MM.1S (cell line): ENCODE measurements at regions not wholly inside any gene's neighbourhood (a gene's known extent, or its start where the extent isn't known, plus 50 kb on each side); places are given as distances from the start of the nearest gene placed in this dataset.

Source experiments
- DNase-seq: peaks from one replicate; pipeline ENCODE4 v3.0.0-alpha.2; 2015
- H2AFZ ChIP-seq: fragments of 300-600 bp; sonication (generic); 2 replicates; pipeline ENCODE4 v1.6.0; 2016; ENCODE audit warnings: antibody characterized with exemption, low read length
- H3F3A ChIP-seq: fragments of 300-600 bp; sonication (generic); 2 replicates; pipeline ENCODE4 v1.6.1; 2016; ENCODE audit warnings: mild to moderate bottlenecking, antibody characterized with exemption, low read length, moderate library complexity, mixed read lengths; ENCODE audit not compliant: insufficient read depth
- H3K27ac ChIP-seq: fragments of 300-600 bp; sonication (generic); 2 replicates; pipeline ENCODE4 v1.5.1; 2016; ENCODE audit warnings: mild to moderate bottlenecking, low read length
- H3K27me3 ChIP-seq: fragments of 300-600 bp; sonication (generic); replicated peaks from 2 replicates; pipeline ENCODE4 v1.6.0; 2016; ENCODE audit warnings: low read length; ENCODE audit not compliant: insufficient read depth
- H3K36me3 ChIP-seq: fragments of 300-600 bp; sonication (generic); replicated peaks from 2 replicates; pipeline ENCODE4 v1.6.1; 2016; ENCODE audit warnings: mild to moderate bottlenecking, low read length, mixed read lengths; ENCODE audit not compliant: insufficient read depth
- H3K4me1 ChIP-seq: fragments of 300-600 bp; sonication (generic); 2 replicates; pipeline ENCODE4 v1.6.1; 2016; ENCODE audit warnings: low read length, mixed read lengths
- H3K4me2 ChIP-seq: fragments of 300-600 bp; sonication (generic); 2 replicates; pipeline ENCODE4 v1.6.0; 2016; ENCODE audit warnings: low read depth, low read length
- H3K4me3 ChIP-seq: fragments of 300-600 bp; sonication (generic); 2 replicates; pipeline ENCODE4 v1.5.1; 2016; ENCODE audit warnings: low read length, mixed read lengths
- H3K79me2 ChIP-seq: fragments of 300-600 bp; sonication (generic); 2 replicates; pipeline ENCODE4 v1.6.1; 2016; ENCODE audit warnings: mixed run types, low read length, mixed read lengths
- H3K9ac ChIP-seq: fragments of 300-600 bp; sonication (generic); 2 replicates; pipeline ENCODE4 v1.6.1; 2016; ENCODE audit warnings: low read length, mixed read lengths
- H3K9me2 ChIP-seq: fragments of 300-600 bp; sonication (generic); replicated peaks from 2 replicates; pipeline ENCODE4 v1.6.1; 2016; ENCODE audit warnings: mild to moderate bottlenecking, low read length, mixed read lengths; ENCODE audit not compliant: insufficient read depth
- H3K9me3 ChIP-seq: fragments of 300-600 bp; sonication (generic); replicated peaks from 2 replicates; pipeline ENCODE4 v1.6.1; 2016; ENCODE audit warnings: mild to moderate bottlenecking, low read length, mixed read lengths; ENCODE audit not compliant: insufficient read depth
- H4K20me1 ChIP-seq: fragments of 300-600 bp; sonication (generic); 2 replicates; pipeline ENCODE4 v1.6.1; 2016; ENCODE audit warnings: mild to moderate bottlenecking, low read length, moderate library complexity, mixed read lengths; ENCODE audit not compliant: insufficient read depth
- CTCF ChIP-seq: fragments of 300-600 bp; sonication (generic); IDR thresholded peaks from 2 replicates; pipeline ENCODE4 v1.5.1; 2016; ENCODE audit warnings: antibody characterized with exemption, low read length, mixed read lengths
- EZH2 ChIP-seq: fragments of 300-600 bp; sonication (generic); optimal IDR thresholded peaks from 2 replicates; pipeline ENCODE3; 2017; ENCODE audit warnings: low read depth, mild to moderate bottlenecking, antibody characterized with exemption, low read length, mixed read lengths
- EZH2phosphoT487 ChIP-seq: fragments of 300-600 bp; sonication (generic); IDR thresholded peaks from 2 replicates; pipeline ENCODE4 v1.6.1; 2018; ENCODE audit warnings: antibody characterized with exemption, low read length

- TF ChIP-seq EZH2phosphoT487 = no peak
- TF ChIP-seq CTCF = no peak
- TF ChIP-seq EZH2 = no peak
- Histone ChIP-seq H3K9me3 (no peaks in the 10 kb centered on the region), H3K9me2 (no peaks in the 10 kb centered on the region), H3K27me3 (no peaks in the 10 kb centered on the region), H3K4me1 (no peaks in the 10 kb centered on the region), H3K9ac (no peak overlapping the region), H2AFZ (no peak overlapping the region), H3K36me3 (no peaks in the 10 kb centered on the region), H3F3A (no peaks in the 10 kb centered on the region), H3K27ac (no peak overlapping the region), H3K4me3 (no peak overlapping the region), H3K79me2 (no peaks in the 10 kb centered on the region), H3K4me2 (no peak overlapping the region), H4K20me1 (no peaks in the 10 kb centered on the region)
- DNase-seq = no peak
Measured at GRCh38 chr3:174700736-174701135, 158.4 kb upstream of the NAALADL2 start.

GRCh38 chr3:174710612-174711011 lies 148.5 kb upstream of the NAALADL2 start:
- Histone ChIP-seq H2AFZ (no peak overlapping the region), H3F3A (no peaks in the 10 kb centered on the region), H3K79me2 (no peaks in the 10 kb centered on the region), H3K4me3 (no peak overlapping the region), H3K9ac (no peak overlapping the region), H3K9me3 (no peaks in the 10 kb centered on the region), H3K27ac (no peak overlapping the region), H4K20me1 (no peaks in the 10 kb centered on the region), H3K36me3 (no peaks in the 10 kb centered on the region), H3K4me1 (no peaks in the 10 kb centered on the region), H3K9me2 (no peaks in the 10 kb centered on the region), H3K27me3 (no peaks in the 10 kb centered on the region), H3K4me2 (no peak overlapping the region)
- TF ChIP-seq EZH2phosphoT487 (no peak), CTCF (no peak), EZH2 (no peak)
- no peak for DNase-seq

DNA sequence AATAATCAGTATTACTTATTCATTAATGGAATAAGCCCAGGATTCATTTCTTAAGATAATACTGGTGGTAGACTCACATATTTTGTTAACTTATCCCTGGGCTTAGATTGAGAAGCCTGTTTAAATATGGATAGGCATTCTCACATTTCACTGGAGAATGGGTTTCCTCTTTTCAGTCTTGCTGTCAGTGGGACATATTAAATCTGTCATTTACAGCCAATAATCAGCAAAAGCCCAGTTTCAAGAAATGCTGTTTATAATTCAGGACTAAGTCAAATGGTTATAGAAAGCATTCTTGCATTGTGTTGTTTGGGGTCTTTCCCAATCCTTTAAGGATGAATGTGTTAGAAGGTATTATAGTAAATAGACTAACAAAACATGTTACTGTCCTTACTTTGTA lies 143.7 kb upstream of the NAALADL2 start:
- no peak overlapping the region for H3K4me2 ChIP-seq
- H3K4me1 ChIP-seq = peaks cover 11% of the 10 kb centered on the region; the same call in 1 of the 2 replicates

More for the DNA sequence above, 143.7 kb upstream of the NAALADL2 start:
- H3K9me2 ChIP-seq = no peaks in the 10 kb centered on the region
- no peaks in the 10 kb centered on the region for H4K20me1 ChIP-seq
- H2AFZ ChIP-seq = no peak overlapping the region
- DNase-seq = no peak
- TF ChIP-seq EZH2 = no peak
- TF ChIP-seq EZH2phosphoT487 = no peak
- TF ChIP-seq CTCF = no peak
- H3K79me2 ChIP-seq = no peaks in the 10 kb centered on the region
- H3K9me3 ChIP-seq = no peaks in the 10 kb centered on the region
- no peaks in the 10 kb centered on the region; the same call in 1 of the 2 replicates for H3F3A ChIP-seq
- H3K4me3 ChIP-seq = no peak overlapping the region
- H3K27ac ChIP-seq = no peak overlapping the region
- H3K9ac ChIP-seq = no peak overlapping the region
- H3K36me3 ChIP-seq = no peaks in the 10 kb centered on the region
- no peaks in the 10 kb centered on the region for H3K27me3 ChIP-seq
